Activated B cell treated with CpG ODN at 0.5 μM for 24 hours (primary cell): ENCODE measurements at regions not wholly inside any gene's neighbourhood (a gene's known extent, or its start where the extent isn't known, plus 50 kb on each side); places are given as distances from the start of the nearest gene placed in this dataset.
"Not testable (repeated sequence)": the region's sequence is repeated elsewhere in the genome, so short reads cannot be mapped to it uniquely, and the experiment has no call there.

Experiments
- ATAC-seq: fragments of 200-7000 bp; cut with Tn5 transposase; one replicate; pipeline ENCODE4 v1.10.0; 2021; ENCODE audit warnings: low read depth, mild to moderate bottlenecking, moderate library complexity
- CTCF ChIA-PET: fragments of 350-600 bp; sonication (Branson Sonifier 250); formaldehyde crosslinking; loops from one replicate; lab custom pipeline; 2021; ENCODE audit warnings: antibody characterized with exemption; lab: Charles Lee
- POLR2A ChIA-PET: fragments of 350-600 bp; sonication (Branson Sonifier 250); formaldehyde crosslinking; loops from one replicate; lab custom pipeline; 2021; ENCODE audit warnings: antibody characterized with exemption; lab: Charles Lee
- DNase-seq: peaks from one replicate; pipeline ENCODE4 v3.0.0; 2022
- H3K27ac Mint-ChIP-seq: one replicate; pipeline ENCODE4 v1.8.0; 2020; ENCODE audit warnings: mixed read lengths
- H3K27me3 Mint-ChIP-seq: one replicate; pipeline ENCODE4 v1.8.0; 2021; ENCODE audit warnings: mixed read lengths
- H3K36me3 Mint-ChIP-seq: one replicate; pipeline ENCODE4 v1.8.0; 2021; ENCODE audit warnings: low read depth, mixed read lengths
- H3K4me1 Mint-ChIP-seq: one replicate; pipeline ENCODE4 v1.8.0; 2021; ENCODE audit warnings: mixed read lengths
- H3K4me3 Mint-ChIP-seq: one replicate; pipeline ENCODE4 v1.8.0; 2020; ENCODE audit warnings: mild to moderate bottlenecking, mixed read lengths
- H3K9me3 Mint-ChIP-seq: one replicate; pipeline ENCODE4 v1.8.0; 2020; ENCODE audit warnings: mixed read lengths
- intact Hi-C: fragments of 100-400 bp; cut with micrococcal nuclease; formaldehyde crosslinking; loops from one replicate; pipeline ENCODE4 v1.15.1; 2024
- TF ChIP-seq, protein P1 (sequence below): fragments of 200-600 bp; IDR thresholded peaks from one replicate; pipeline ENCODE4 v1.8.0; 2022; ENCODE audit warnings: antibody characterized with exemption, mild to moderate bottlenecking

DNA sequence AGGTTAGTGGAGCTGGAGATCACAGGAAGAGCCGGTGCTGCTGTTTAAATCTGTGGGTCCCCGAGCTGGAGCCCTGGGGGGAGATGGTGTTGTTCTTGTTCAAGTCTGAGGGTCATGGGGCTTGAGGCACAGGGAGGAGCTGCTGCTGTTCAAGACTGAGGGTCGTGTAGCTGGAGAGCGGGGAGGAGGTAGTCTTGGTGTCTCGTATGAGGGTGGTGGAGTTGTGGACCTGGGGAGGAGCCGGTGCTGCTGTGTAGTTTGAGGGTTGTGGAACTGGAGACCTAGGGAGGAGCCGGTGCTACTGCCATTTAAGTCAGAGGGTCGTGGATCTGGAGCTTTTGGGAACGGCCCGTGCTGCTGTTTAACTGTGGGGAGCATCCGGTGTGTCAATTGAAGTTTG, 112.2 kb upstream of the SULF2 start:
- ChIA-PET CTCF (no interaction called here), POLR2A (no interaction called here)
- intact Hi-C loops: no loop called here
- no peaks in the 10 kb centered on the region for H3K4me1 Mint-ChIP-seq
- no peak overlapping the region for H3K4me3 Mint-ChIP-seq
- no peaks in the 10 kb centered on the region for H3K27me3 Mint-ChIP-seq
- no peak overlapping the region for H3K27ac Mint-ChIP-seq
- ATAC-seq (no peak), DNase-seq (no peak)
- H3K36me3 Mint-ChIP-seq: no peaks in the 10 kb centered on the region
- H3K9me3 Mint-ChIP-seq: no peaks in the 10 kb centered on the region
- TF ChIP-seq, protein P1, sequence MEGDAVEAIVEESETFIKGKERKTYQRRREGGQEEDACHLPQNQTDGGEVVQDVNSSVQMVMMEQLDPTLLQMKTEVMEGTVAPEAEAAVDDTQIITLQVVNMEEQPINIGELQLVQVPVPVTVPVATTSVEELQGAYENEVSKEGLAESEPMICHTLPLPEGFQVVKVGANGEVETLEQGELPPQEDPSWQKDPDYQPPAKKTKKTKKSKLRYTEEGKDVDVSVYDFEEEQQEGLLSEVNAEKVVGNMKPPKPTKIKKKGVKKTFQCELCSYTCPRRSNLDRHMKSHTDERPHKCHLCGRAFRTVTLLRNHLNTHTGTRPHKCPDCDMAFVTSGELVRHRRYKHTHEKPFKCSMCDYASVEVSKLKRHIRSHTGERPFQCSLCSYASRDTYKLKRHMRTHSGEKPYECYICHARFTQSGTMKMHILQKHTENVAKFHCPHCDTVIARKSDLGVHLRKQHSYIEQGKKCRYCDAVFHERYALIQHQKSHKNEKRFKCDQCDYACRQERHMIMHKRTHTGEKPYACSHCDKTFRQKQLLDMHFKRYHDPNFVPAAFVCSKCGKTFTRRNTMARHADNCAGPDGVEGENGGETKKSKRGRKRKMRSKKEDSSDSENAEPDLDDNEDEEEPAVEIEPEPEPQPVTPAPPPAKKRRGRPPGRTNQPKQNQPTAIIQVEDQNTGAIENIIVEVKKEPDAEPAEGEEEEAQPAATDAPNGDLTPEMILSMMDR: no peak

DNA sequence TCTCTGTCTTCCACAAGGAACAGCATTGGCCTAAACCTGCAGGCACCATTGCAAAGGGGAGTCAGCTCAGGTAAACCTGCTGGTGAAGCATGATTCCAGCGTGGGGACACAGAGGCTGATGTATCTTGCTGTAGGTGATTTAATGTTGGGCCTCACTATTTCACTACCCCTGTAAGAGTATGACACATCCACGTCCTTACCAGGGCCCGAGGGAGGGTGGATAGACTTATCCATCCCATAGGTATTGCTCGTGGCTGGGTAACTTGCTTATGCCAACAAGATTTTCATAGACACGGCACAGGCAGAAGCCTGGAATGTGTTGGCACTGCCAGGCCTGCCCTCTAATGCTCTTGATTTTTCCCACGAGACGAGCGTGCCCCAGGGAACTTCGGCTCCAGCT, 107.4 kb upstream of the SULF2 start:
- H3K4me1 Mint-ChIP-seq, H3K36me3 Mint-ChIP-seq, H3K27ac Mint-ChIP-seq, ATAC-seq, POLR2A ChIA-PET, H3K9me3 Mint-ChIP-seq, H3K27me3 Mint-ChIP-seq, CTCF ChIA-PET, DNase-seq, H3K4me3 Mint-ChIP-seq: not testable (repeated sequence)
- intact Hi-C loops: loop anchor here (5.0 kb wide), 2 partner anchors 55 to 625 kb away; no protein-coding TSS in a partner anchor

DNA sequence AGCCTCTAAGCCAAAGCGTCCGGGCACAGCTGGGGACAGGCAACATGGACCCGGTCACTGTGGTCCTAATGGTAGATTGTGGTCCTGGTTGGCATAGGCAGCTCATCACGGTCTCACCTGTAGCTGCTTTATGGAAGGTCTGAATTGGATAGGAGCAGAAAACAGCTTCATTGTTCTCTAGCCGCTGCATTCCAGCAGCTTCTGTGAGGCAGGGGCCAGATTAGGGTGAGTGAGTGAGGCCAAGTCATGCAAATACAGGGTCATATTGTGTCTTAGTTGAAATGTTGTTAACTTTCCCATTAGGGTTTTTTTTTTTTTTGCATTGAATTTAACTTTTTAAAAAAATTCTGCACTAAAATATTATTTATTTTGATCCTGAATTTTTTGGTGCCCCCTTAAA, 105.4 kb upstream of the SULF2 start:
- DNase-seq, CTCF ChIA-PET, H3K27me3 Mint-ChIP-seq, POLR2A ChIA-PET, H3K4me3 Mint-ChIP-seq, H3K4me1 Mint-ChIP-seq, H3K36me3 Mint-ChIP-seq, ATAC-seq, H3K27ac Mint-ChIP-seq, H3K9me3 Mint-ChIP-seq: not testable (repeated sequence)
- intact Hi-C loops: loop anchor here (5.0 kb wide), 2 partner anchors 53 to 627 kb away; no protein-coding TSS in a partner anchor

DNA sequence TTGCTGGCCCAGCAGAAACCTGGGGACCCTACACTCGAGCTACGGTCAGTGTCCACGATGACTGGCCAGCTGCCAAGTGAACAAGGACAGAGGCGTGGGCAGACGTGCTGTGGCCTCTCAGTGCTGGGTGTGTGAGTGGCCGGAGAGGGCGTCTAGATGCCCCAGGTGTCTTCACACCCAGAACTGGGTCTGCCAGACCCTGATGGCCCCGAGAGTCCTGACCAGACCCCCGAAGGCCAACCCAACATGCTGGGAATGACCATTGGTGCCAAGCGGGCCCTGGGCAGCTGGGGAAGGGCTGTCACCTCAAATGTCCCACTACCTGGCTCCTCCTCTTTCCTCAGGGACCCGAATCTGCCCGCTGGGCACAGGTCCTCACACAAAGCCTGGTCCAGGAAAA, 104.5 kb upstream of the SULF2 start:
- intact Hi-C loops: loop anchor here (5.0 kb wide), 2 partner anchors 52 to 628 kb away; no protein-coding TSS in a partner anchor
- H3K4me1 Mint-ChIP-seq, CTCF ChIA-PET, H3K9me3 Mint-ChIP-seq, DNase-seq, H3K27me3 Mint-ChIP-seq, POLR2A ChIA-PET, H3K36me3 Mint-ChIP-seq, H3K4me3 Mint-ChIP-seq, ATAC-seq, H3K27ac Mint-ChIP-seq: not testable (repeated sequence)

DNA sequence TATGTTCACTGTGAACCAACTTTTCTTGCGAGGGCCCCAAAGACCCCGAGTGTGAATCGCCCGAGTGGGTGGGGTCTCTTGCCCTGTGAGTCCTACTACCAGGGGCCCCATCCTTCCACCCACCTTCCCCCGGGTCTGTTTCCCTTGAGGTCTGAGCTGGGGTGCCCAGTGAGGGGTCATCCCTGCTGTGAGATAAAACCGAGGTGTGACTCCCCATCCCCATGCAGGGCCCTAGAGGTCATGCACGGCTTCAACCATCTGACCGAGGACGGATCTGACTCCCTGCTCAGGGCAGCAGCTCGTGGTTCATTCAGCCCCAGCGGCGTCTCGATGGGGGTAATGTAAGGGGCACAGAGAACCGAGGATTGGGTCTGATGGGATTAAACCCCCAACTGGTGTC, 103.1 kb upstream of the SULF2 start:
- ATAC-seq (no peak), DNase-seq (no peak)
- POLR2A ChIA-PET: no interaction called here
- H3K27me3 Mint-ChIP-seq: peaks cover 8% of the 10 kb centered on the region
- H3K4me1 Mint-ChIP-seq: no peaks in the 10 kb centered on the region
- H3K4me3 Mint-ChIP-seq: no peak overlapping the region
- H3K27ac Mint-ChIP-seq: no peak overlapping the region
- TF ChIP-seq, protein P1: no peak
- no peaks in the 10 kb centered on the region for H3K9me3 Mint-ChIP-seq
- intact Hi-C loops: no loop called here
- no peaks in the 10 kb centered on the region for H3K36me3 Mint-ChIP-seq
- CTCF ChIA-PET: no interaction called here

DNA sequence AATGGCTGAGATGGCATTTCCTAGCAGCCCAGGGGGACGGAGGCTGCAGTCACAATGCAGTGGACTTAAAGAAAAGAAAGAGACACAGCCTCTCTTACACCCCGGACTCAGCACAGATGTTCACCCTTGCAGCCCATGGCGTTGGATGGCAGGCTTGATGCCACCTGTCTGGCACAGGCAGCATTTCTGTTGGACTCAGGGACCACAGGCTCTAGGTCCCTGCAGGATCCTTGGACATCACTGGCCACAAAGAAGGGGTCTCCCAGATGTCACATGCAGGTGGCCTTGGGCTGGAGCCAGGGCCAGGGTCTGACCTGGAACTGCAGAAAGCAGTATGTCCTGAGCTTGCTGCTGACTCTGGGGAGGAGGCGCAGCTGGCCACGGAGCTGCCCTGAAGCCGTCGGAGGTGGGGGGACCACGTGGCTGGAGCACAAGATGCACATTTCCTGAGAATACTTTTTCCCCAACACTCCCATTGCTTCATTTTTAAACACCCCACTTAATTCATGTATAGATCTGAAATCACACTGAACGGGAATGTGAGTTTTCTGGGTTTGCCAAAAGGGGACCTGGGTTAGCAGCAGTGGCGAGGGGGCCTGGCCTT, 102.3 kb upstream of the SULF2 start:
- no peak for ATAC-seq
- TF ChIP-seq, protein P1: no peak
- intact Hi-C loops: no loop called here
- DNase-seq: no peak
- Mint-ChIP-seq H3K27me3 (peaks cover 8% of the 10 kb centered on the region), H3K36me3 (no peaks in the 10 kb centered on the region), H3K4me3 (no peak overlapping the region), H3K27ac (no peak overlapping the region), H3K9me3 (no peaks in the 10 kb centered on the region), H3K4me1 (no peaks in the 10 kb centered on the region)
- ChIA-PET POLR2A (no interaction called here), CTCF (no interaction called here)

DNA sequence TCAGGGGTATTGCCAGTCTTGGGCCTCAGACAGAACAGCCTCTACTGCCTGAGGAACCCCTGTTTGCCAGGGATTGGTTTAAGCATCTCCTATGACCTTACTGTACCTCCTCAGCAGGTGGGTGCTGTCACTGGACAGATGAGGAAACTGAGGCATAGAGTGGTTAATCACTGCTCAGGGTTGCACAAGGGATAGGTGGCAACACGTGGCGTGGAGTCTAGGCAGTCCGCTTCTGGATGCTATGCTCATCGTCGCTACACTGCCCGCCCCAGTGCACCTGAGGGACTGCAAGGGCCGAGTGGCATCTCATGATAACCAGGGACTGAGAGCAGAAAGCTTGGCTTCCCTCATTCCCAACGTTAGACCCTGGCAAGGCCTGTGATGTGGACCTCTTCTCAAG, 101.8 kb upstream of the SULF2 start:
- Mint-ChIP-seq H3K27ac (no peak overlapping the region), H3K4me3 (no peak overlapping the region), H3K9me3 (no peaks in the 10 kb centered on the region), H3K4me1 (no peaks in the 10 kb centered on the region), H3K36me3 (no peaks in the 10 kb centered on the region), H3K27me3 (peaks cover 8% of the 10 kb centered on the region)
- TF ChIP-seq, protein P1: no peak
- intact Hi-C loops: no loop called here
- ChIA-PET CTCF (no interaction called here), POLR2A (no interaction called here)
- ATAC-seq (no peak), DNase-seq (no peak)
